Lower lobe of right lung (tissue), 2 donors: ENCODE measurements at regions not wholly inside any gene's neighbourhood (a gene's known extent, or its start where the extent isn't known, plus 50 kb on each side); places are given as distances from the start of the nearest gene placed in this dataset.

ENCODE experiments used
- ATAC-seq, 2 donors: fragments of 200-7000 bp; cut with Tn5 transposase; one replicate each; pipeline ENCODE4 v1.9.1; 2020 to 2022; ENCODE audit warnings: mild to moderate bottlenecking in 2 of 2, moderate library complexity in 2 of 2
- DNase-seq: peaks from one replicate; pipeline ENCODE4 v3.0.0-alpha.2; 2020
- H3K27ac ChIP-seq: fragments of 200-600 bp; one replicate; pipeline ENCODE4 v1.8.0; 2022
- H3K27me3 ChIP-seq: fragments of 200-600 bp; one replicate; pipeline ENCODE4 v1.8.0; 2022; ENCODE audit warnings: low read depth
- H3K36me3 ChIP-seq: fragments of 200-600 bp; one replicate; pipeline ENCODE4 v1.8.0; 2022; ENCODE audit warnings: mild to moderate bottlenecking
- H3K4me1 ChIP-seq: fragments of 200-600 bp; one replicate; pipeline ENCODE4 v1.8.0; 2022
- H3K4me3 ChIP-seq: fragments of 200-600 bp; one replicate; pipeline ENCODE4 v1.8.0; 2022; ENCODE audit warnings: mild to moderate bottlenecking
- H3K9me3 ChIP-seq: fragments of 200-600 bp; one replicate; pipeline ENCODE4 v1.8.0; 2022
- intact Hi-C: fragments of 100-400 bp; cut with DNase I; formaldehyde crosslinking; loops from one replicate; pipeline ENCODE4 v1.11.0; 2022
- TF ChIP-seq, protein P1 (sequence below): fragments of 200-600 bp; IDR thresholded peaks from one replicate; pipeline ENCODE4 v1.8.0; 2022; ENCODE audit warnings: antibody characterized with exemption, mild to moderate bottlenecking
- donor health status: DM: no; HTN: yes; CAD: no; lungs with severe emphysema.

DNA sequence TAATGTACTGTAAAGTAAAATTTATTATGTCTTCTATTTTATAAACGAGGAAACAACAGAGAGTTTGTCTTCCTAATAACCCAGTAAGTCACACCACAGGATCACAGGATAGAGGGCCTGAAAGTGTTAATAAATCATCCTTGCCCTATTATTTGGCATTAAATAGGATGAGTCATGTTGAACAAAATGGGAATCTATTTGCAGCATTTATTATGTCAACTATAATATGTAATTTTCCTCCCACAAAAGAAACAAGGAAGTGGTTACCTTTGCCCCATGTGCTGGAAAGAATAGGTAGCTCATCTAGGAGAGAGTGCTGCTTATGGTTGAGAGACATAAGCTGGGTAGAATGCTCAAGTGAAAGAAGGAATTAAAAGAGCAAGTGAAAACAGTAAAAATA is 237.6 kb upstream of the NDST3 start:
- Histone ChIP-seq H3K27ac (no peak overlapping the region), H3K4me3 (no peak overlapping the region), H3K4me1 (no peaks in the 10 kb centered on the region), H3K36me3 (no peaks in the 10 kb centered on the region), H3K27me3 (no peaks in the 10 kb centered on the region), H3K9me3 (no peaks in the 10 kb centered on the region)
- intact Hi-C loops: no loop called here
- TF ChIP-seq, protein P1, sequence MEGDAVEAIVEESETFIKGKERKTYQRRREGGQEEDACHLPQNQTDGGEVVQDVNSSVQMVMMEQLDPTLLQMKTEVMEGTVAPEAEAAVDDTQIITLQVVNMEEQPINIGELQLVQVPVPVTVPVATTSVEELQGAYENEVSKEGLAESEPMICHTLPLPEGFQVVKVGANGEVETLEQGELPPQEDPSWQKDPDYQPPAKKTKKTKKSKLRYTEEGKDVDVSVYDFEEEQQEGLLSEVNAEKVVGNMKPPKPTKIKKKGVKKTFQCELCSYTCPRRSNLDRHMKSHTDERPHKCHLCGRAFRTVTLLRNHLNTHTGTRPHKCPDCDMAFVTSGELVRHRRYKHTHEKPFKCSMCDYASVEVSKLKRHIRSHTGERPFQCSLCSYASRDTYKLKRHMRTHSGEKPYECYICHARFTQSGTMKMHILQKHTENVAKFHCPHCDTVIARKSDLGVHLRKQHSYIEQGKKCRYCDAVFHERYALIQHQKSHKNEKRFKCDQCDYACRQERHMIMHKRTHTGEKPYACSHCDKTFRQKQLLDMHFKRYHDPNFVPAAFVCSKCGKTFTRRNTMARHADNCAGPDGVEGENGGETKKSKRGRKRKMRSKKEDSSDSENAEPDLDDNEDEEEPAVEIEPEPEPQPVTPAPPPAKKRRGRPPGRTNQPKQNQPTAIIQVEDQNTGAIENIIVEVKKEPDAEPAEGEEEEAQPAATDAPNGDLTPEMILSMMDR: no peak
- DNase-seq (no peak), ATAC-seq (no peak)

DNA sequence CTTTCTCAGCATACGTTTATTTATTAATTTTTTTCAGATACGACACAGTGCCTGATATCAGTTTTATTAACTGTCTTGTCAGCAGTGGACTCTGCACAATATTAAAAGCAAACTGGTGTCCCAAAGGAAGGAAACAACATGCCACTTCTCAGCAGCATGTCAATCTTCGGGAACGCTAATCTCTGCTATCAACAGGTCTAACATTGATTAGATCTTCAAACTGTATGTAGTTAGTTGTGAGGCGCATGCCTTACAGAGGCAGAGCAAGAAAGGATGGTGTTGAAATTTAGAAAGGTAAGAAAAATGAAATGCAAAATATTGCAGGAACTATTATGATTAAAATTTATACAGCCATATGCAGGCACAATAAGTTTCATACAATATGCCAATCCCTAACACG is 233.7 kb upstream of the NDST3 start:
- Histone ChIP-seq H3K9me3 (no peaks in the 10 kb centered on the region), H3K4me3 (no peak overlapping the region), H3K4me1 (no peaks in the 10 kb centered on the region), H3K27ac (no peak overlapping the region), H3K27me3 (no peaks in the 10 kb centered on the region), H3K36me3 (no peaks in the 10 kb centered on the region)
- DNase-seq (no peak), ATAC-seq (no peak)
- intact Hi-C loops: no loop called here
- TF ChIP-seq, protein P1: no peak

DNA sequence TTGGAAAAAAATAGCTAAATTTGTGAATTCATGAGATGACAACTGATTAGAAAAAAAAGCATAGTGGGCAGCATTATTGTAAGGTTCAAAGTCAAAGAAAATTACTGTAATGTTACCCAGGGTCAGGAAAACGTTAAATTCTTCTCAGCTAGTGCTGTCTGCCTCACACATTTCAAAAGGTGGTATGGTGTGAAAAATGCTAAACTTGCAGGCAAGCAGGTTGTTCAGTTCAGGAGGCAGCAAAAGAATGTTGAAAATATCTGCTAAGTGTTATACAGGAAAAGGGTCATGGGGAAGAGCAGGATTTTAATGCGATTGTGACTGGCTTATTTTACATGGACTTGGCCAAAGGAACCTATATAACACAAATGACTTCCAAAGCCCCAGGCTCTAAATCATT is 232.5 kb upstream of the NDST3 start:
- ATAC-seq (no peak), DNase-seq (no peak)
- Histone ChIP-seq H3K4me3 (no peak overlapping the region), H3K27ac (no peak overlapping the region), H3K27me3 (no peaks in the 10 kb centered on the region), H3K4me1 (no peaks in the 10 kb centered on the region), H3K36me3 (no peaks in the 10 kb centered on the region), H3K9me3 (no peaks in the 10 kb centered on the region)
- TF ChIP-seq, protein P1: no peak
- intact Hi-C loops: no loop called here

DNA sequence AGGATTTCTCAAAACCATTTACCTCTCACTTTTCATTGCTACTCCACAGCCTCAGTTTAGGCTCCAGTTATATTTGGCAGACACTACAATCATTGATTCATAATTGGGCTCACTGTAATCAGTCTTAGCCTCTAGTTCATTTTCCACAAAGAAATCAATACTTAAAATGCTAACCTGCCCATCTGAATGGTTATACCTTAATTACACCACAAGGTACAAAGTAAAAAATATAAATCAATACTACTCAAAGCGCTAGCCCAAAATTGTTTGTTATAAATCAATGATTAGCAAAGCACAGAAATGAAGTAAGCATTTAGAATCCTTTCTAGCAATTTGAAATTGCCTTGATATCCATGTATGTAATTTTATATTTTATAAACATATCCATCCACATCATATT is 222.6 kb upstream of the NDST3 start:
- Histone ChIP-seq H3K27me3 (no peaks in the 10 kb centered on the region), H3K4me3 (no peak overlapping the region), H3K27ac (no peak overlapping the region), H3K9me3 (no peaks in the 10 kb centered on the region), H3K4me1 (no peaks in the 10 kb centered on the region), H3K36me3 (no peaks in the 10 kb centered on the region)
- DNase-seq (no peak), ATAC-seq (no peak)
- TF ChIP-seq, protein P1: no peak
- intact Hi-C loops: no loop called here

GRCh38 chr4:117814277-117815246 is 219.7 kb upstream of the NDST3 start:
- DNase-seq: no peak
- no peaks in the 10 kb centered on the region for H3K9me3 ChIP-seq
- H3K36me3 ChIP-seq: no peaks in the 10 kb centered on the region
- TF ChIP-seq, protein P1: no peak
- no peaks in the 10 kb centered on the region for H3K4me1 ChIP-seq
- no peak for ATAC-seq
- intact Hi-C loops: no loop called here
- H3K4me3 ChIP-seq: no peak overlapping the region
- no peak overlapping the region for H3K27ac ChIP-seq
- no peaks in the 10 kb centered on the region for H3K27me3 ChIP-seq
